GM12865 (cell line): ENCODE measurements at regions not wholly inside any gene's neighbourhood (a gene's known extent, or its start where the extent isn't known, plus 50 kb on each side); places are given as distances from the start of the nearest gene placed in this dataset.

Experiments
- DNase-seq: peaks from one replicate; pipeline ENCODE4 v3.0.0; 2010; ENCODE audit warnings: low read depth
- H3K4me3 ChIP-seq: 2 replicates; pipeline ENCODE4 v1.5.1; 2011; ENCODE audit warnings: mild to moderate bottlenecking, low read depth, low read length, control low read depth
- CTCF ChIP-seq: IDR thresholded peaks from 2 replicates; pipeline ENCODE4 v1.5.1; 2011; ENCODE audit warnings: low read length, control low read depth, low read depth, inconsistent platforms; ENCODE audit not compliant: insufficient read depth; ENCODE audit errors: missing control alignments

GRCh38 chr2:123103902-123104301, 921.2 kb upstream of the CNTNAP5 start:
- DNase-seq, result no peak
- TF ChIP-seq CTCF, result no peak
- no peak overlapping the region for H3K4me3 ChIP-seq

GRCh38 chr2:123116595-123116994, 908.5 kb upstream of the CNTNAP5 start:
- TF ChIP-seq CTCF, result no peak
- no peak overlapping the region for H3K4me3 ChIP-seq
- no peak for DNase-seq

- H3K4me3 ChIP-seq, result no peak overlapping the region
- DNase-seq, result no peak
- no peak for TF ChIP-seq CTCF
These were observed 897.9 kb upstream of the CNTNAP5 start for GRCh38 chr2:123127236-123127635.

GRCh38 chr2:123128951-123129350, 896.1 kb upstream of the CNTNAP5 start:
- no peak overlapping the region for H3K4me3 ChIP-seq
- DNase-seq, result no peak
- TF ChIP-seq CTCF, result no peak

GRCh38 chr2:123136419-123136818, 888.7 kb upstream of the CNTNAP5 start:
- no peak for TF ChIP-seq CTCF
- no peak for DNase-seq
- no peak overlapping the region for H3K4me3 ChIP-seq

- H3K4me3 ChIP-seq, result no peak overlapping the region
- TF ChIP-seq CTCF, result no peak
- DNase-seq, result no peak
These were observed 881.0 kb upstream of the CNTNAP5 start for GRCh38 chr2:123144082-123144481.

GRCh38 chr2:123153041-123153440, 872.0 kb upstream of the CNTNAP5 start:
- TF ChIP-seq CTCF, result no peak
- DNase-seq, result no peak
- H3K4me3 ChIP-seq, result no peak overlapping the region
